Spleen (tissue), 11 donors: ENCODE measurements at regions not wholly inside any gene's neighbourhood (a gene's known extent, or its start where the extent isn't known, plus 50 kb on each side); places are given as distances from the start of the nearest gene placed in this dataset.

ENCODE experiments used
- DNase-seq: peaks from one replicate; pipeline ENCODE4 v3.0.0-alpha.2; 2020
- H3K27ac ChIP-seq, 8 donors: fragments of 200-600 bp; sonication (generic) in 7 of 8; 1 replicate in 4 of 8; 2 replicates in 4 of 8; pipeline versions ENCODE4 v1.5.0 to v1.8.0; 2016 to 2021; ENCODE audit warnings: inconsistent platforms in 4 of 8, mild to moderate bottlenecking in 4 of 8, moderate library complexity in 1 of 8
- H3K27me3 ChIP-seq, 7 donors: fragments of 200-600 bp; sonication (generic) in 6 of 7; replicated peaks in 1 of 7; 1 replicate in 4 of 7; 2 replicates in 3 of 7; pipeline versions ENCODE4 v1.5.0 to v1.8.0; 2016 to 2021; ENCODE audit warnings: inconsistent platforms in 3 of 7, mild to moderate bottlenecking in 1 of 7
- H3K36me3 ChIP-seq, 6 donors: fragments of 200-600 bp; sonication (generic) in 5 of 6; 1 replicate in 4 of 6; 2 replicates in 2 of 6; pipeline versions ENCODE4 v1.5.0 to v1.8.0; 2016 to 2021; ENCODE audit warnings: inconsistent platforms in 2 of 6
- H3K4me1 ChIP-seq, 6 donors: fragments of 200-600 bp; sonication (generic) in 5 of 6; 1 replicate in 3 of 6; 2 replicates in 3 of 6; pipeline versions ENCODE4 v1.5.0 to v1.8.0; 2016 to 2021; ENCODE audit warnings: inconsistent platforms in 3 of 6
- H3K4me3 ChIP-seq, 8 donors: fragments of 200-600 bp; sonication (generic) in 7 of 8; 1 replicate in 4 of 8; 2 replicates in 4 of 8; pipeline versions ENCODE4 v1.5.0 to v1.8.0; 2016 to 2021; ENCODE audit warnings: inconsistent platforms in 4 of 8, mild to moderate bottlenecking in 4 of 8, moderate library complexity in 2 of 8
- H3K9me3 ChIP-seq, 8 donors: fragments of 200-600 bp; sonication (generic) in 7 of 8; 1 replicate in 4 of 8; 2 replicates in 4 of 8; pipeline versions ENCODE4 v1.5.0 to v1.8.0; 2016 to 2021; ENCODE audit warnings: inconsistent platforms in 4 of 8
- POLR2A ChIP-seq, 3 donors: fragments of 450-650 bp; IDR thresholded peaks; one replicate each; pipeline ENCODE4 v1.5.1; 2017; ENCODE audit warnings: antibody characterized with exemption in 3 of 3, mild to moderate bottlenecking in 1 of 3
- POLR2AphosphoS5 ChIP-seq, 3 donors: sonication (generic); formaldehyde crosslinking; IDR thresholded peaks; one replicate each; pipeline ENCODE4 v1.5.1; 2017; ENCODE audit warnings: antibody characterized with exemption in 3 of 3
- WGBS, 5 donors: extraction: QIAGEN DNeasy Blood & Tissue Kit in 3 of 5; methylation state at CpG; one replicate each; pipeline versions ENCODE4 v1.1.5 to v1.1.7; 2013 to 2018; 5-methylcytosine and 5-hydroxymethylcytosine counted together
- intact Hi-C: fragments of 100-400 bp; cut with DNase I; formaldehyde crosslinking; loops from one replicate; pipeline ENCODE4 v1.15.0; 2023; ENCODE audit warnings: low total_unique reads
- TF ChIP-seq, protein P1 (sequence below), 11 experiments: fragments of 200-600 bp in 7 of 11; fragments of 450-650 bp in 4 of 11; sonication (generic) in 4 of 11; IDR thresholded peaks in 8 of 11; conservative IDR thresholded peaks in 3 of 11; 1 replicate in 7 of 11; 2 replicates in 4 of 11; pipeline versions ENCODE4 v1.4.0 to v1.8.0; 2016 to 2021; ENCODE audit warnings: antibody characterized with exemption in 11 of 11, inconsistent platforms in 4 of 11, mild to moderate bottlenecking in 1 of 11
- donor health status: healthy with polysubstance abuse.
- donor health status: DM: no; HTN: no; CAD: no; lungs with moderate emphysema.
- donor health status: DM: no; HTN: no; CAD: no.
- donor health status: Bipolar disorder and iron deficiency.
- donor health status: healthy.
- donor health status: DM: no; HTN: no; CAD: no.
- donor health status: DM: yes; HTN: yes; CAD: no.

DNA sequence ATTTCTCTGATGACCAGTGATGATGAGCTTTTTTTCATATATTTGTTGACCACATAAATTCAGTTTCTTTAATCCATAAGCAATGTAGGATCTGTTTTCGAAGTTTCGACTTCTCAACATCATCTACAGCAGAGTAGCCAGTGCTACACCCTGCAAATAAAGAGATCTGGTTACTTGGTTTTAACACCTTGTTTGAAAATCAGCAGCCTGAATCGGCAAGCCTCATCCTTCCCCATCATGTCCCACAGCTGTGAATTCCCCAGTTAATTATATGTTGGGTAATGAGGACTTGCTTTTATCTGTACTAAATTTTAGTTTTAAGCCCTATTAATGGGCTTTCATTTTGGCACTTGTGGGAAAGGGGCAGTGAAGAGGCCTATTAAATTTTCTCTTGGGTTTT lies 80.6 kb downstream of the BMP2 start:
- DNase-seq = no peak
- H3K36me3 ChIP-seq = no peaks in the 10 kb centered on the region
- TF ChIP-seq, protein P1, sequence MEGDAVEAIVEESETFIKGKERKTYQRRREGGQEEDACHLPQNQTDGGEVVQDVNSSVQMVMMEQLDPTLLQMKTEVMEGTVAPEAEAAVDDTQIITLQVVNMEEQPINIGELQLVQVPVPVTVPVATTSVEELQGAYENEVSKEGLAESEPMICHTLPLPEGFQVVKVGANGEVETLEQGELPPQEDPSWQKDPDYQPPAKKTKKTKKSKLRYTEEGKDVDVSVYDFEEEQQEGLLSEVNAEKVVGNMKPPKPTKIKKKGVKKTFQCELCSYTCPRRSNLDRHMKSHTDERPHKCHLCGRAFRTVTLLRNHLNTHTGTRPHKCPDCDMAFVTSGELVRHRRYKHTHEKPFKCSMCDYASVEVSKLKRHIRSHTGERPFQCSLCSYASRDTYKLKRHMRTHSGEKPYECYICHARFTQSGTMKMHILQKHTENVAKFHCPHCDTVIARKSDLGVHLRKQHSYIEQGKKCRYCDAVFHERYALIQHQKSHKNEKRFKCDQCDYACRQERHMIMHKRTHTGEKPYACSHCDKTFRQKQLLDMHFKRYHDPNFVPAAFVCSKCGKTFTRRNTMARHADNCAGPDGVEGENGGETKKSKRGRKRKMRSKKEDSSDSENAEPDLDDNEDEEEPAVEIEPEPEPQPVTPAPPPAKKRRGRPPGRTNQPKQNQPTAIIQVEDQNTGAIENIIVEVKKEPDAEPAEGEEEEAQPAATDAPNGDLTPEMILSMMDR (IDR thresholded peaks at IDR 0.05 in 8 of 11, conservative IDR thresholded peaks at IDR 0.05 in 3 of 11) = no peak
- TF ChIP-seq POLR2A (IDR thresholded peaks at IDR 0.05) = no peak
- no peak for TF ChIP-seq POLR2AphosphoS5 (IDR thresholded peaks at IDR 0.05)

DNA sequence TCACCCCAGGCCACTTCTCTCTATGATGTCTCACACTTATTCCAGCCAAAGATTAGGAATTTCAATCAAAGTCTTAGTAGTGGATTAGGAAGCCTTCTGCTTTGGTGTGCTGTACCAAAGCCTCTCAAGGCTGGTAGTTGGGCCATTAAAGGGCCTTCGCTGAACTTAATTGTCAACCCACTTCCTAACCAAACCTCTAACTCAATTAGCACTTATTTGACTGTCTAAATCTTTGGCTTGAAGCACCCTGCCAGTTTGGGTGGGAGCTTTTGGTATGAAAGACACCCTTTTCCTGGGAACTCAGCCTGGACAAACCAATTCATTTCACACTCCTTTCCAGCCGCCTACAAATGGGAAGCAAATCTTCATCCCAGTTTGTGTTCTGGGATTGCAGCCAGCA lies 81.5 kb downstream of the BMP2 start:
- no peaks in the 10 kb centered on the region for H3K36me3 ChIP-seq
- no peaks in the 10 kb centered on the region for H3K9me3 ChIP-seq
- 85 to 94% (median 90%) methylated on average over 2 of the region's 2 CpGs for WGBS, 5 donors
- no peaks in the 10 kb centered on the region for H3K4me1 ChIP-seq
- no peak overlapping the region for H3K27ac ChIP-seq
- intact Hi-C loops = no loop called here
- H3K27me3 ChIP-seq = no peaks in the 10 kb centered on the region
- no peak overlapping the region for H3K4me3 ChIP-seq
- no peak for DNase-seq
- TF ChIP-seq POLR2A (IDR thresholded peaks at IDR 0.05) (no peak), POLR2AphosphoS5 (IDR thresholded peaks at IDR 0.05) (no peak)
- TF ChIP-seq, protein P1 (IDR thresholded peaks at IDR 0.05 in 8 of 11, conservative IDR thresholded peaks at IDR 0.05 in 3 of 11) = no peak

More for the DNA sequence above, 80.6 kb downstream of the BMP2 start:
- Histone ChIP-seq H3K4me3 (no peak overlapping the region), H3K27me3 (no peaks in the 10 kb centered on the region), H3K27ac (no peak overlapping the region), H3K9me3 (no peaks in the 10 kb centered on the region), H3K4me1 (no peaks in the 10 kb centered on the region)
- 82 to 91% (median 85%) methylated on average over 3 of the region's 3 CpGs for WGBS, 5 donors
- intact Hi-C loops = no loop called here

DNA sequence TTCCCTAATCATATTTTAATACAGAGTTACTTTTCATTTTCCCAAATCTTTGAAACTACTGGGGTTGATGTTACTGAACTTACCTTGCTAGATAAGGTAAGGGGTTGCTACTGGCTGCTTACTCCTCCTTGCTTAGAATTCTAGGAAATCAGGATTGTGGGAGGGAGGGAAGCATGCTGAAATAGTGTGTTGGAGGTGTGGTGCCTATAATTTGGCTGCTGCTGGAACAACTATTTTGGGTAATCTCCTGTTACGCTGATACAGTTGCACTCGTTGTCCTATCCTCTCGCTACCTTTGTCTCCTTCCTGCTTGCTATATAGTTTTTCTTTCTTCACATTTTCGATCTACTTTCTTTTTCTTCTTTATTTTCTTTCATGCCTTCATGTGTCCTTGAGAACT lies 83.7 kb downstream of the BMP2 start:
- H3K27ac ChIP-seq = no peak overlapping the region
- H3K9me3 ChIP-seq = no peaks in the 10 kb centered on the region
- TF ChIP-seq POLR2A (IDR thresholded peaks at IDR 0.05) = no peak
- no peak for TF ChIP-seq POLR2AphosphoS5 (IDR thresholded peaks at IDR 0.05)
- TF ChIP-seq, protein P1 (IDR thresholded peaks at IDR 0.05 in 8 of 11, conservative IDR thresholded peaks at IDR 0.05 in 3 of 11) = no peak
- WGBS, 5 donors = 84 to 94% (median 92%) methylated on average over 4 of the region's 4 CpGs
- intact Hi-C loops = no loop called here
- H3K36me3 ChIP-seq = no peaks in the 10 kb centered on the region
- peaks cover 0 to 7% (median 0%) of the 10 kb centered on the region in 6 donors for H3K4me1 ChIP-seq
- no peaks in the 10 kb centered on the region for H3K27me3 ChIP-seq
- H3K4me3 ChIP-seq = no peak overlapping the region
- no peak for DNase-seq

DNA sequence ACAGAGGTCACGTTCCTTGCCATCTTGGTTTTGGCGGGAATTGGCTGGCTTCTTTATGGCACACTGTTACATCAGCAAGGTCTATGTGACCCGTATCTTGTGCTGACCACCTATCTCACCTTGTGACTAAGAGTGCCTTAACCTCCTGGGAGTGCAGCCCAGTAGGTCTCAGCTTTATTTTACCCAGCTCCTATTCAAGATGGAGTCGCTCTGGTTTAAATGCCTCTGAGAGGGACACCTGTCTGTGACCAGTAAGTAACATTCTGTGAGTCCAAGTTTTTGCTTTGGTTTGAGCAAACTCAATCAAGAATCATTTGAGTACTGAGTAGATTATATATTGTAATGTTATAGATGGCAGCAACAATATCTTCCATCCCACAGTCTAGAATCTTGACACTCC lies 85.0 kb downstream of the BMP2 start:
- H3K9me3 ChIP-seq = no peaks in the 10 kb centered on the region
- 91 to 95% (median 94%) methylated on average over 4 of the region's 4 CpGs for WGBS, 5 donors
- intact Hi-C loops = no loop called here
- no peak for DNase-seq
- peaks cover 0 to 7% (median 0%) of the 10 kb centered on the region in 6 donors for H3K4me1 ChIP-seq
- no peak overlapping the region for H3K27ac ChIP-seq
- no peaks in the 10 kb centered on the region for H3K27me3 ChIP-seq
- no peaks in the 10 kb centered on the region for H3K36me3 ChIP-seq
- TF ChIP-seq POLR2A (IDR thresholded peaks at IDR 0.05) = no peak
- no peak for TF ChIP-seq POLR2AphosphoS5 (IDR thresholded peaks at IDR 0.05)
- TF ChIP-seq, protein P1 (IDR thresholded peaks at IDR 0.05 in 8 of 11, conservative IDR thresholded peaks at IDR 0.05 in 3 of 11) = no peak
- no peak overlapping the region for H3K4me3 ChIP-seq
